MM.1S (cell line): ENCODE measurements at regions not wholly inside any gene's neighbourhood (a gene's known extent, or its start where the extent isn't known, plus 50 kb on each side); places are given as distances from the start of the nearest gene placed in this dataset.
"Not testable (repeated sequence)": the region's sequence is repeated elsewhere in the genome, so short reads cannot be mapped to it uniquely, and the experiment has no call there.

ENCODE experiments used
- DNase-seq: peaks from one replicate; pipeline ENCODE4 v3.0.0-alpha.2; 2015
- H2AFZ ChIP-seq: fragments of 300-600 bp; sonication (generic); 2 replicates; pipeline ENCODE4 v1.6.0; 2016; ENCODE audit warnings: antibody characterized with exemption, low read length
- H3F3A ChIP-seq: fragments of 300-600 bp; sonication (generic); 2 replicates; pipeline ENCODE4 v1.6.1; 2016; ENCODE audit warnings: mild to moderate bottlenecking, antibody characterized with exemption, low read length, moderate library complexity, mixed read lengths; ENCODE audit not compliant: insufficient read depth
- H3K27ac ChIP-seq: fragments of 300-600 bp; sonication (generic); 2 replicates; pipeline ENCODE4 v1.5.1; 2016; ENCODE audit warnings: mild to moderate bottlenecking, low read length
- H3K27me3 ChIP-seq: fragments of 300-600 bp; sonication (generic); replicated peaks from 2 replicates; pipeline ENCODE4 v1.6.0; 2016; ENCODE audit warnings: low read length; ENCODE audit not compliant: insufficient read depth
- H3K36me3 ChIP-seq: fragments of 300-600 bp; sonication (generic); replicated peaks from 2 replicates; pipeline ENCODE4 v1.6.1; 2016; ENCODE audit warnings: mild to moderate bottlenecking, low read length, mixed read lengths; ENCODE audit not compliant: insufficient read depth
- H3K4me1 ChIP-seq: fragments of 300-600 bp; sonication (generic); 2 replicates; pipeline ENCODE4 v1.6.1; 2016; ENCODE audit warnings: low read length, mixed read lengths
- H3K4me2 ChIP-seq: fragments of 300-600 bp; sonication (generic); 2 replicates; pipeline ENCODE4 v1.6.0; 2016; ENCODE audit warnings: low read depth, low read length
- H3K4me3 ChIP-seq: fragments of 300-600 bp; sonication (generic); 2 replicates; pipeline ENCODE4 v1.5.1; 2016; ENCODE audit warnings: low read length, mixed read lengths
- H3K79me2 ChIP-seq: fragments of 300-600 bp; sonication (generic); 2 replicates; pipeline ENCODE4 v1.6.1; 2016; ENCODE audit warnings: mixed run types, low read length, mixed read lengths
- H3K9ac ChIP-seq: fragments of 300-600 bp; sonication (generic); 2 replicates; pipeline ENCODE4 v1.6.1; 2016; ENCODE audit warnings: low read length, mixed read lengths
- H3K9me2 ChIP-seq: fragments of 300-600 bp; sonication (generic); replicated peaks from 2 replicates; pipeline ENCODE4 v1.6.1; 2016; ENCODE audit warnings: mild to moderate bottlenecking, low read length, mixed read lengths; ENCODE audit not compliant: insufficient read depth
- H3K9me3 ChIP-seq: fragments of 300-600 bp; sonication (generic); replicated peaks from 2 replicates; pipeline ENCODE4 v1.6.1; 2016; ENCODE audit warnings: mild to moderate bottlenecking, low read length, mixed read lengths; ENCODE audit not compliant: insufficient read depth
- H4K20me1 ChIP-seq: fragments of 300-600 bp; sonication (generic); 2 replicates; pipeline ENCODE4 v1.6.1; 2016; ENCODE audit warnings: mild to moderate bottlenecking, low read length, moderate library complexity, mixed read lengths; ENCODE audit not compliant: insufficient read depth
- EZH2 ChIP-seq: fragments of 300-600 bp; sonication (generic); optimal IDR thresholded peaks from 2 replicates; pipeline ENCODE3; 2017; ENCODE audit warnings: low read depth, mild to moderate bottlenecking, antibody characterized with exemption, low read length, mixed read lengths
- EZH2phosphoT487 ChIP-seq: fragments of 300-600 bp; sonication (generic); IDR thresholded peaks from 2 replicates; pipeline ENCODE4 v1.6.1; 2018; ENCODE audit warnings: antibody characterized with exemption, low read length
- TF ChIP-seq, protein P1 (sequence below): fragments of 300-600 bp; sonication (generic); IDR thresholded peaks from 2 replicates; pipeline ENCODE4 v1.5.1; 2016; ENCODE audit warnings: antibody characterized with exemption, low read length, mixed read lengths

DNA sequence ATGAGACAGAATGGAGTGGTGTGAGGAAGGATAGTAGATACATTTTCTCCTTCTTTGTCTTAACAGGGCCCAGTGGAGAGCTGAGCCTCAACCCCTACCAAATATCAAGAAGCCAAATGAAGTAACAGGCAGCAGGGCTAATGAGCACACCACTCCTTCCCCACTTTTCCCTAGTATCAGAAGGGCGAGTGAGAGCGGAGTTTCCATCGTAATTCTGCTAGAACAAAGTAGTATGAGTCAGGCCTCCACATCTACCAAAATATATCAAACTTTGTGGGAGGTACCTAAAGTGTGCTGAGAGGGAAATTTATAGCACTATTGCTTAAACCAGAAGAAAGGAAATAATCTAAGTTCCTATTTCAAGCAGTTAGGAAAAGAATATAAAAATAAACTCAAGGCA is 769.0 kb upstream of the RGMB start:
- no peak overlapping the region for H3K4me3 ChIP-seq
- H3K9me2 ChIP-seq, result no peaks in the 10 kb centered on the region
- no peak overlapping the region for H3K27ac ChIP-seq
- no peaks in the 10 kb centered on the region for H3K36me3 ChIP-seq
- no peak overlapping the region for H3K9ac ChIP-seq
- no peaks in the 10 kb centered on the region for H3K27me3 ChIP-seq
- no peak overlapping the region for H3K4me2 ChIP-seq
- H3F3A ChIP-seq, result no peaks in the 10 kb centered on the region
- H3K9me3 ChIP-seq, result no peaks in the 10 kb centered on the region
- no peak for DNase-seq
- TF ChIP-seq EZH2phosphoT487 (no peak), EZH2 (no peak)
- TF ChIP-seq, protein P1, sequence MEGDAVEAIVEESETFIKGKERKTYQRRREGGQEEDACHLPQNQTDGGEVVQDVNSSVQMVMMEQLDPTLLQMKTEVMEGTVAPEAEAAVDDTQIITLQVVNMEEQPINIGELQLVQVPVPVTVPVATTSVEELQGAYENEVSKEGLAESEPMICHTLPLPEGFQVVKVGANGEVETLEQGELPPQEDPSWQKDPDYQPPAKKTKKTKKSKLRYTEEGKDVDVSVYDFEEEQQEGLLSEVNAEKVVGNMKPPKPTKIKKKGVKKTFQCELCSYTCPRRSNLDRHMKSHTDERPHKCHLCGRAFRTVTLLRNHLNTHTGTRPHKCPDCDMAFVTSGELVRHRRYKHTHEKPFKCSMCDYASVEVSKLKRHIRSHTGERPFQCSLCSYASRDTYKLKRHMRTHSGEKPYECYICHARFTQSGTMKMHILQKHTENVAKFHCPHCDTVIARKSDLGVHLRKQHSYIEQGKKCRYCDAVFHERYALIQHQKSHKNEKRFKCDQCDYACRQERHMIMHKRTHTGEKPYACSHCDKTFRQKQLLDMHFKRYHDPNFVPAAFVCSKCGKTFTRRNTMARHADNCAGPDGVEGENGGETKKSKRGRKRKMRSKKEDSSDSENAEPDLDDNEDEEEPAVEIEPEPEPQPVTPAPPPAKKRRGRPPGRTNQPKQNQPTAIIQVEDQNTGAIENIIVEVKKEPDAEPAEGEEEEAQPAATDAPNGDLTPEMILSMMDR, result no peak
- H2AFZ ChIP-seq, result no peak overlapping the region
- H3K4me1 ChIP-seq, result no peaks in the 10 kb centered on the region
- H4K20me1 ChIP-seq, result no peaks in the 10 kb centered on the region
- H3K79me2 ChIP-seq, result no peaks in the 10 kb centered on the region

DNA sequence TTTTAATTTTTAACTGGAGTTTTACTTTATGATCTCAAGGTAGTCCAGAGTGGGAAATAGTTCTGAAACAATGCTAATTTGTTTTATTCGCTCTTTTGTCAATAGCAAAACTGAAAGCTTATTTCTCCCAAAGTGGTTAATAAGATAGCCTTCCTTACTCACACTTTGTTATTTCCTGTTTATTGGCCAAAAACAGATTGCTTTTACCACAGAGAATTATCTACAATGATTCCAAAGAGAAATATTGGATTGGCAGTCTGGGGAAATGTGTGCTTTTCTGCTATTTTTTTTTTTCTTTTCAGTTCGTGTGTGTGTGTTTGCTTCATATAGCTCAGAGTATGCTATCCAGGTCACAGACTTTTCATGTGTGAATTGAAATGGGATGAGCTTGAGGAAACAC is 756.7 kb upstream of the RGMB start:
- Histone ChIP-seq H2AFZ (no peak overlapping the region), H3K4me1 (no peaks in the 10 kb centered on the region), H3K9me3 (no peaks in the 10 kb centered on the region), H3K9me2 (no peaks in the 10 kb centered on the region), H3K27ac (no peak overlapping the region), H3K27me3 (no peaks in the 10 kb centered on the region), H3K4me2 (no peak overlapping the region), H4K20me1 (no peaks in the 10 kb centered on the region), H3K36me3 (no peaks in the 10 kb centered on the region), H3F3A (no peaks in the 10 kb centered on the region), H3K4me3 (no peak overlapping the region), H3K9ac (no peak overlapping the region), H3K79me2 (no peaks in the 10 kb centered on the region)
- TF ChIP-seq EZH2phosphoT487, result no peak
- TF ChIP-seq, protein P1, result no peak
- no peak for TF ChIP-seq EZH2
- no peak for DNase-seq

DNA sequence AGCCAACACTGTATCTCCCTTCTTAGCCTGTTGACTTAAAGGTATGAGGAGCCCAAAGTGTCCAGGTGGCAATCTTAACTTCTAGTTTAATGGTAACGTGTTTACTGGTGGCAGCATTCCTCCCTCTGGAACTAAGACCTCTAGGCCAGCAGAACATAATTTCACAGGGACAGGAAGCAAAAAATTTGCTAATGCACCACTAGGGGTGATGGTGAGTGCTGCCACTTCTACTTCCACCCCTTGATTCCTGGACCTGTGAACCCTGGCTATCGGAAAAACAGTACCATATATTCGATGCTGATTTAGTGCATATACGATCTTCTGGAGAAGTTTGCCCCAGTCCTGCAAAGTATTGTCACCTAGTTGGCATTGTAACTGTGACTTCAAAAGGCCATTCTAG is 743.2 kb upstream of the RGMB start:
- not testable (repeated sequence) for H3K9me2 ChIP-seq, H3K79me2 ChIP-seq, H3K36me3 ChIP-seq, H4K20me1 ChIP-seq, H3K4me2 ChIP-seq, H3K27ac ChIP-seq, H3K4me1 ChIP-seq, H3F3A ChIP-seq, H3K9ac ChIP-seq, DNase-seq, H3K27me3 ChIP-seq, H3K9me3 ChIP-seq, H3K4me3 ChIP-seq, H2AFZ ChIP-seq

DNA sequence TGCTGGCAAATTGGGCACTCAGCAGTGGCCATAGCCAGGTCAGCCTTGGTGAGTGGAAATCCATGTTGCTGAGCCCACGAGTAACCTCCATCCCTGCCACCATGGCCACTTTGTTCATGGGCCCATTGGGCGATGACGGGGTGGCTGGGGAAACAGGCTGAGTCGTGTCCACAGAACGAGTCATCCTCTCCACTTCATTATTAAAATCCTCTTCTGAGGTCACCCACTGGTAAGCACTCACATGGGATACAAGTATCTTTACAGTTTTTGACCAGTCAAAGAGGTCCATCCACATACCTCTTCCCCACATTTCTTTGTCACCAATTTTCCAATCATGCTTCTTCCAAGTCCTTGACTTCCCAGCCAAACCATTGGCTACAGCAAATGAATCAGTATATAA is 742.4 kb upstream of the RGMB start:
- not testable (repeated sequence) for DNase-seq, H3K4me3 ChIP-seq, H4K20me1 ChIP-seq, H2AFZ ChIP-seq, H3K4me2 ChIP-seq, H3K36me3 ChIP-seq, H3K79me2 ChIP-seq, H3F3A ChIP-seq, H3K4me1 ChIP-seq, H3K9me3 ChIP-seq, H3K27ac ChIP-seq, H3K27me3 ChIP-seq, H3K9ac ChIP-seq, H3K9me2 ChIP-seq
